GM12892 (cell line): ENCODE measurements at regions not wholly inside any gene's neighbourhood (a gene's known extent, or its start where the extent isn't known, plus 50 kb on each side); places are given as distances from the start of the nearest gene placed in this dataset.

ENCODE experiments used
- POLR2A ChIP-seq: IDR thresholded peaks from 2 replicates; pipeline ENCODE4 v1.6.1; 2011; ENCODE audit warnings: low read depth, low read length, control low read depth
- POLR2AphosphoS5 ChIP-seq: IDR thresholded peaks from 2 replicates; pipeline ENCODE4 v1.6.1; 2011; ENCODE audit warnings: low read depth, low read length, control low read depth
- TAF1 ChIP-seq: IDR thresholded peaks from 2 replicates; pipeline ENCODE4 v1.6.1; 2011; ENCODE audit warnings: low read depth, mild to moderate bottlenecking, control low read depth, low read length, borderline replicate concordance

- no peak for TF ChIP-seq POLR2A
- no peak for TF ChIP-seq POLR2AphosphoS5
- TF ChIP-seq TAF1 = no peak
Measured at GRCh38 chr2:199144036-199144435, 313.7 kb downstream of the SATB2 start.
